Transverse colon (tissue), 4 donors: ENCODE measurements at regions not wholly inside any gene's neighbourhood (a gene's known extent, or its start where the extent isn't known, plus 50 kb on each side); places are given as distances from the start of the nearest gene placed in this dataset.
"Not testable (repeated sequence)": the region's sequence is repeated elsewhere in the genome, so short reads cannot be mapped to it uniquely, and the experiment has no call there.

Experiments used
- DNase-seq: peaks from one replicate; pipeline ENCODE4 v3.0.0-alpha.2; 2019
- H3K27ac ChIP-seq, 4 donors: fragments of 200-600 bp; sonication (generic); 2 replicates each; pipeline ENCODE4 v1.5.1; 2016 to 2018; ENCODE audit warnings: inconsistent platforms in 4 of 4
- H3K27me3 ChIP-seq: fragments of 200-600 bp; sonication (generic); 2 replicates; pipeline ENCODE4 v1.5.1; 2017; ENCODE audit warnings: inconsistent platforms
- H3K36me3 ChIP-seq, 4 donors: fragments of 200-600 bp; sonication (generic); 2 replicates each; pipeline ENCODE4 v1.5.1; 2017 to 2019; ENCODE audit warnings: inconsistent platforms in 4 of 4
- H3K4me1 ChIP-seq, 4 donors: fragments of 200-600 bp; sonication (generic); 2 replicates each; pipeline ENCODE4 v1.5.1; 2017 to 2020; ENCODE audit warnings: inconsistent platforms in 4 of 4
- H3K4me3 ChIP-seq, 4 donors: fragments of 200-600 bp; sonication (generic); 1 replicate in 1 of 4; 2 replicates in 3 of 4; pipeline versions ENCODE4 v1.5.1 to v1.6.1; 2017 to 2019; ENCODE audit warnings: inconsistent platforms in 4 of 4
- H3K9me3 ChIP-seq, 2 donors: fragments of 200-600 bp; sonication (generic); 2 replicates each; pipeline ENCODE4 v1.5.1; 2017 to 2019; ENCODE audit warnings: inconsistent platforms in 2 of 2
- WGBS, 2 donors: methylation state at CpG; one replicate each; pipeline ENCODE4 v1.1.5; 2018; ENCODE audit warnings: low coverage in 1 of 2; 5-methylcytosine and 5-hydroxymethylcytosine counted together
- in situ Hi-C, 4 donors: fragments of 200-750 bp; cut with MboI; loops; one replicate each; pipeline versions ENCODE4 v1.15.0 to v1.15.1; 2017; ENCODE audit warnings: low sequenced_read_pairs in 3 of 4, low pct_ligation_motif_present in 1 of 4, low pct_unique_long_range_greater_than_20kb in 1 of 4
- intact Hi-C: fragments of 100-400 bp; cut with DNase I; formaldehyde crosslinking; loops from one replicate; pipeline ENCODE4 v1.15.1; 2023; ENCODE audit warnings: low total_unique reads

DNA sequence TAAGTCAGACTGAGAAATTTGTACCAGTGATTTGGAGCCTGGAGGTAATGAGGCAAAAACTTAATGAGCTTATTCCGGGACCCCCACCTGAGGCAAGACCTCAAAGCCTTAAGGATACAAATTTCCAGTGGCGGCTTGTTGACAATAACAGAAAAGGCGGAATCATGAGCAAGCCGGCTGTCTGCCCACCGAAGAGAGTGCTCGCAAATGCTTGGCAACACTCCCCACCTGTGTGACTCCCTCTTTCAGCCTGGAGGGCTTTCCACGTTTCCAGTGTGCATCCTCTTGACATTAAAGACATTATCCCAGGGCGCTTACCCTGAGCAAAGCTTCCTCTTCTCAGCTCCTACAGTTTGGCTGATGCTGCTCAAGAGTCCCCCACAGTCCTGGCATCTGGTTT, 830.4 kb upstream of the TPTE start:
- in situ Hi-C loops, intact Hi-C loops, DNase-seq, H3K4me1 ChIP-seq, H3K9me3 ChIP-seq, H3K27me3 ChIP-seq, H3K36me3 ChIP-seq, H3K27ac ChIP-seq, H3K4me3 ChIP-seq: not testable (repeated sequence)
- 86% methylated on average over 4 of the region's 8 CpGs; no CpG with 5 or more reads in 1 of the 2 donors for WGBS, 2 donors

- H3K9me3 ChIP-seq, H3K27me3 ChIP-seq, H3K4me1 ChIP-seq, intact Hi-C loops, DNase-seq, in situ Hi-C loops, H3K36me3 ChIP-seq, H3K27ac ChIP-seq, H3K4me3 ChIP-seq: not testable (repeated sequence)
- 61 to 67% methylated on average over 6 of the region's 6 CpGs for WGBS, 2 donors
These were observed 825.6 kb upstream of the TPTE start for GRCh38 chr21:9695759-9696158.

DNA sequence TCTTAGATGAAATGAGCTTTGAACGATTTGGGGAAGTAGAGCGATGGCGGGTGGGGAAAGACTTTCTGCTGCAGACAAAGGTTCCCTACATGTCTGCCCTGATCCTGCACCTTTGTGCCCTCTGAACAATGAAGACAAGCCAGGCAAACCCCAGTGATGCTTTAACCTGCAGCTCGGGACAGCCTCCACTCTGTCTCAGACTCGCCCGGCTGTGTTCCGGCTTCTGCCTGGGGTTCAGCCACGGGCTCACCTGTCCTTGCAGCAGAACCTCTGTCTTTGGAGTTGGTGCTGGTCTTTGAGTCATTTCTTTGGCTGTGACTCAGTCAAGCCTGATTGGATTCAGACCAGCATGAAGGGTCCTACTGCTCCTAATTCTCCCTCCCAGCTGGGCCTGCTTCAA, 823.6 kb upstream of the TPTE start:
- H3K36me3 ChIP-seq, intact Hi-C loops, H3K4me1 ChIP-seq, H3K4me3 ChIP-seq, DNase-seq, H3K27ac ChIP-seq, in situ Hi-C loops, H3K9me3 ChIP-seq, H3K27me3 ChIP-seq: not testable (repeated sequence)
- 60% methylated on average over 2 of the region's 8 CpGs; no CpG with 5 or more reads in 1 of the 2 donors for WGBS, 2 donors

DNA sequence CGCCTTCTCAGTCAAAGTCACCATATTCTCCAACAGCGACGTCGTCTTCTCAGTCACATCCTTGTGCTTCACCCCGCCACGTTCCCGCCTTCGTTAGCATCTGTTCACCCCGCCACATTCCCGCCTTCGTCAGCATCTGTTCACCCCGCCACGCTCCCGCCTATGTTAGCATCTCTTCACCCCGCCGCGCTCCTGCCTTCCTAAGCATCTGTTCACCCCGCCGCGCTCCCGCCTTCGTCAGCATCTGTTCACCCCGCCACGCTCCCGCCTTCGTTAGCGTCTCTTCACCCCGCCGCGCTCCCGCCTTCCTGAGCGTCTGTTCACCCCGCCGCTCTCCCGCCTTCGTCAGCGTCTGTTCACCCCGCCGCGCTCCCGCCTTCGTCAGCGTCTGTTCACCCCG, 816.4 kb upstream of the TPTE start:
- H3K4me1 ChIP-seq, H3K27me3 ChIP-seq, H3K36me3 ChIP-seq, H3K4me3 ChIP-seq, in situ Hi-C loops, H3K9me3 ChIP-seq, DNase-seq, H3K27ac ChIP-seq, intact Hi-C loops: not testable (repeated sequence)
- WGBS, 2 donors, result 83 to 84% methylated on average over 30 to 42 of the region's 44 CpGs

DNA sequence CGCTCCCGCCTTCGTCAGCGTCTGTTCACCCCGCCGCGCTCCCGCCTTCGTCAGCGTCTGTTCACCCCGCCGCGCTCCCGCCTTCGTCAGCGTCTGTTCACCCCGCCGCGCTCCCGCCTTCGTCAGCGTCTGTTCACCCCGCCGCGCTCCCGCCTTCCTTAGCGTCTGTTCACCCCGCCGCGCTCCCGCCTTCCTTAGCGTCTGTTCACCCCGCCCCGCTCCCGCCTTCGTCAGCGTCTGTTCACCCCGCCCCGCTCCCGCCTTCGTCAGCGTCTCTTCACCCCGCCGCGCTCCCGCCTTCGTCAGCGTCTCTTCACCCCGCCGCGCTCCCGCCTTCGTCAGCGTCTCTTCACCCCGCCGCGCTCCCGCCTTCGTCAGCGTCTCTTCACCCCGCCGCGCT, 815.9 kb upstream of the TPTE start:
- H3K4me1 ChIP-seq, H3K9me3 ChIP-seq, H3K27ac ChIP-seq, H3K4me3 ChIP-seq, DNase-seq, intact Hi-C loops, H3K36me3 ChIP-seq, H3K27me3 ChIP-seq, in situ Hi-C loops: not testable (repeated sequence)
- 85 to 91% methylated on average over 12 to 25 of the region's 63 CpGs for WGBS, 2 donors

DNA sequence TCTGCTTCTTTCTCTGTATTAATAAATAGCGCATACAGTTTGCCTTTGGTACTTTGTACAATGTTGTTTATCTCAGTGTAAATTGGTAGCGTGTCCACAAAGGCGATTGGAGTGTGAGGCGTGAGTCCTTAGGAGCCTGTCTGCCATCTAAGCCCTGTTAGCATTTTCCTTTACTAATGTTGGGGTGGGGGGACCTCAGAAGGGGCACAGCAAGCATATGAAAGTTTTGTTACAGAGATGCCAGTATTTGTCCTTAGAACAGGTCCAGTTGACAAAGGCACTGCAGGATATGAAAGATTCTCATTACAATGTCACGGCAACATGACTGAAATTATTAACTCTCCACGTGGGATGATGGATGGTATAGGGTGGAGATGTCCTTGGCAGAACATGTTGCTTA, 796.8 kb upstream of the TPTE start:
- not testable (repeated sequence) for H3K4me1 ChIP-seq

DNA sequence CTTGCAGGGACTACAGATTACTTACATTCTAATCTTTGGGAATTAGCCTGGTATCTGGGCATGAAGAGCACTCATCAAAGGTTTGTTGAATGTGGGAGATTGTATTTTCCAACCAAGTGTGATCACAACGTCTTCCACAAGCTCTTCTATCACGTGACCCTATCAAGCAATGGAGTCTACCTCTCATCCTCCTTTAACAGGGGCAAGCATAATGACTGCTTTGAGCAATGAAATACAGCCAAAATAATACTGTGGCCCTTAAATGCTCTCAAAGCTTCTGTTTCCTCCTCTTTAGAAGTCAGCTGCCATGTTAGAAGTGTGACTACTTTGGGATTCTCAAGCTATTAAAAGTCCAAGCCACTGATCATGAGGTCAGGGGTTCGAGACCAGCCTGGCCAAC, 794.2 kb upstream of the TPTE start:
- peaks cover 18 to 27% of the 10 kb centered on the region in 2 donors for H3K9me3 ChIP-seq
- H3K4me1 ChIP-seq, intact Hi-C loops, DNase-seq, H3K27ac ChIP-seq, H3K36me3 ChIP-seq, H3K4me3 ChIP-seq, H3K27me3 ChIP-seq, in situ Hi-C loops: not testable (repeated sequence)
- WGBS, 2 donors, result 22 to 25% methylated on average over 3 of the region's 3 CpGs

More for the DNA sequence above, 796.8 kb upstream of the TPTE start:
- H3K9me3 ChIP-seq, result peaks cover 20 to 35% of the 10 kb centered on the region in 2 donors
- H3K4me3 ChIP-seq, in situ Hi-C loops, H3K27ac ChIP-seq, DNase-seq, H3K27me3 ChIP-seq, intact Hi-C loops, H3K36me3 ChIP-seq: not testable (repeated sequence)
- WGBS, 2 donors, result 59 to 63% methylated on average over 6 of the region's 6 CpGs

GRCh38 chr21:9728219-9728992, 793.0 kb upstream of the TPTE start:
- H3K4me3 ChIP-seq, H3K27me3 ChIP-seq, in situ Hi-C loops, intact Hi-C loops, DNase-seq, H3K4me1 ChIP-seq, H3K27ac ChIP-seq, H3K36me3 ChIP-seq: not testable (repeated sequence)
- peaks cover 19 to 24% of the 10 kb centered on the region in 2 donors for H3K9me3 ChIP-seq
- WGBS, 2 donors, result 53 to 60% methylated on average over 5 of the region's 5 CpGs
